ENCODE measurements at regions not wholly inside any gene's neighbourhood (a gene's known extent, or its start where the extent isn't known, plus 50 kb on each side); places are given as distances from the start of the nearest gene placed in this dataset.

DNA sequence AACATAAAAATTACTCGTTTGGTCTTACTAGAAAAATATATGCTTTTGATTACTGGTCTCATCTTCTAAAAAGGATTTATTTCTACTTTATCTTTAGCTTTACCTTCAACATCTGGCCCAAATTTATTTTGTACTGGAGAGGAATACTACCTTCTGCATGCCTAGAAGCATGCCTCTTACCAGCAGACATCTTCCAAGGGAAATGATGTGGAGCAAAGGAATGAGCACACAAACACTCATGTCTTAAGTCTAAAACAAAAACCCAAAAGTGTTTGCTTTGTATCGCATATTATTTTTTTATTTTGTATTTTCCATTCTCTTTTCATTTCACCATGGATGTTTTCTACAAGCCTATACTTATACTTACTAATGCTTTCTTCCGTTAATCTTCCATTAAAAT lies 304.6 kb upstream of the KCNMB2 start:
- no peak overlapping the region for H3K4me3 ChIP-seq
- intact Hi-C loops (cut with DNase I) = no loop called here
- TF ChIP-seq CTCF (IDR thresholded peaks at IDR 0.05) (no peak), POLR2A (IDR thresholded peaks at IDR 0.05) (no peak)
- H3K36me3 ChIP-seq = no peaks in the 10 kb centered on the region
- no peak for ATAC-seq
- no peak overlapping the region for H3K27ac ChIP-seq
- peaks cover 0 to 27% (median 0%) of the 10 kb centered on the region in 12 donors for H3K9me3 ChIP-seq
- no peak for DNase-seq
- WGBS, 4 donors = 95 to 98% (median 97%) methylated on average over 3 of the region's 3 CpGs
- H3K27me3 ChIP-seq = no peaks in the 10 kb centered on the region
- no peaks in the 10 kb centered on the region for H3K4me1 ChIP-seq

DNA sequence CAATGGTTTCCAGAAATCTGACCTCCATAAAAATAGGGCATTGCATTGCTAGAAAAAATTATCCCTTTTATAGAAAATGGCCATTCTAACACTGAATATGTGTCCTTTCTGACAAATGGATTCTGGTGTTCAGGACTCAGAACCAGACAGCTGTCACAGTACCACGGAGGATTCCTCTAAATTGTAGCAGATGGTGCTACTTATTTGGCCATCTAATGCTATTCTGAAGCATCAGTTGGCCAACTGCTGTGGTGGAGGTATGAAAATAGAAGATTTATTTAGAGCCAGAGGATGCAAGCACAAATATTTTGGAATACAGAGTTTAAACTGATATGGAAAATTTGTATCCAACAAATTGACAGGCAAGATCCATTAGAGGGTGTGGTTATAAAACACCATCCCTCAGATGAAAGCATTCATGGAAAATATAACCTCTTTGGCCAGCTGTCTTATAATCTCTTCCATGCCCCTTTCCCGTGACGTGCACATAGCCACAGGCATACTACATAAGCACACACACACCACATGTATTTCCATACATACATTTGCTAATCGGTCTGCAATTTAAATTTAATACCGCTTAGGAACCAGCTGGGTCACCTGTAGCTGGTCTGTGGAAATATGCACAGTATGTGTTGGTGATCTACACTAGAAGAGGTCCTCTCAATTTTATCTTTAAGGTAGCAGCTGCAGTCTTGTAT lies 302.7 kb upstream of the KCNMB2 start:
- no peak overlapping the region for H3K4me3 ChIP-seq
- no peaks in the 10 kb centered on the region for H3K4me1 ChIP-seq
- peaks cover 0 to 25% (median 0%) of the 10 kb centered on the region in 12 donors for H3K9me3 ChIP-seq
- TF ChIP-seq CTCF (IDR thresholded peaks at IDR 0.05) (no peak), POLR2A (IDR thresholded peaks at IDR 0.05) (no peak)
- no peak for ATAC-seq
- intact Hi-C loops (cut with DNase I) = no loop called here
- 92 to 97% (median 96%) methylated on average over 5 of the region's 5 CpGs for WGBS, 4 donors
- H3K27me3 ChIP-seq = no peaks in the 10 kb centered on the region
- no peak overlapping the region for H3K27ac ChIP-seq
- DNase-seq = no peak
- no peaks in the 10 kb centered on the region for H3K36me3 ChIP-seq

GRCh38 chr3:178236555-178237277 lies 299.5 kb upstream of the KCNMB2 start:
- TF ChIP-seq POLR2A (IDR thresholded peaks at IDR 0.05) (no peak), CTCF (IDR thresholded peaks at IDR 0.05) (no peak)
- Histone ChIP-seq H3K27ac (no peak overlapping the region), H3K4me3 (peak overlapping the region in 6 of 12 donors; percentile 1 to 36 (median 16)), H3K9me3 (peaks cover 0 to 17% (median 0%) of the 10 kb centered on the region in 12 donors), H3K36me3 (no peaks in the 10 kb centered on the region), H3K4me1 (no peaks in the 10 kb centered on the region), H3K27me3 (no peaks in the 10 kb centered on the region)
- WGBS, 4 donors = 53 to 65% (median 56%) methylated on average over 5 of the region's 5 CpGs
- DNase-seq (no peak), ATAC-seq (no peak)
- intact Hi-C loops (cut with DNase I) = no loop called here

DNA sequence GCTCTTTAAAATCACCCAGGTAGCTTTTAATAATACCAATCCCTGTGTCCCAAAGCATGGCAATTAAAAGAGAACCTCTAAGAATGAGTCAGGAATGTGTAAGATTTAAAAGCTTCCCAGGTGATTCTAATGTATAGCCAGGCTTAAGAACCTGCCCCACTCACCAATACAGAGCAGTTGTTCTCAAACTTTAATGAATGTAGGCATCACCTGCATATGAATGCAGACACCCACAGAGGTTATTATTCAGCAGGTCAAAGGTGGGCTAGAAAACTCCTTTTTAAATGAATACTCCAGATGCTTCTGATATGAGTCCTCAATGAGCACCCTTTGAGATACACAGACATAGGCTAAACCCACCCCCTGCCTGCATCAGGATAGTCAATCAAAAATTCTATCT lies 298.1 kb upstream of the KCNMB2 start:
- TF ChIP-seq CTCF (IDR thresholded peaks at IDR 0.05) = no peak
- no peak for TF ChIP-seq POLR2A (IDR thresholded peaks at IDR 0.05)
- DNase-seq = no peak

More for the DNA sequence above, 298.1 kb upstream of the KCNMB2 start:
- Histone ChIP-seq H3K36me3 (no peaks in the 10 kb centered on the region), H3K27me3 (no peaks in the 10 kb centered on the region), H3K27ac (no peak overlapping the region), H3K4me1 (no peaks in the 10 kb centered on the region), H3K4me3 (no peak overlapping the region), H3K9me3 (peaks cover 0 to 17% (median 0%) of the 10 kb centered on the region in 12 donors)
- no peak for ATAC-seq
- intact Hi-C loops (cut with DNase I) = no loop called here

Data from heart left ventricle (tissue), 16 donors.